ENCODE measurements at regions not wholly inside any gene's neighbourhood (a gene's known extent, or its start where the extent isn't known, plus 50 kb on each side); places are given as distances from the start of the nearest gene placed in this dataset.

DNA sequence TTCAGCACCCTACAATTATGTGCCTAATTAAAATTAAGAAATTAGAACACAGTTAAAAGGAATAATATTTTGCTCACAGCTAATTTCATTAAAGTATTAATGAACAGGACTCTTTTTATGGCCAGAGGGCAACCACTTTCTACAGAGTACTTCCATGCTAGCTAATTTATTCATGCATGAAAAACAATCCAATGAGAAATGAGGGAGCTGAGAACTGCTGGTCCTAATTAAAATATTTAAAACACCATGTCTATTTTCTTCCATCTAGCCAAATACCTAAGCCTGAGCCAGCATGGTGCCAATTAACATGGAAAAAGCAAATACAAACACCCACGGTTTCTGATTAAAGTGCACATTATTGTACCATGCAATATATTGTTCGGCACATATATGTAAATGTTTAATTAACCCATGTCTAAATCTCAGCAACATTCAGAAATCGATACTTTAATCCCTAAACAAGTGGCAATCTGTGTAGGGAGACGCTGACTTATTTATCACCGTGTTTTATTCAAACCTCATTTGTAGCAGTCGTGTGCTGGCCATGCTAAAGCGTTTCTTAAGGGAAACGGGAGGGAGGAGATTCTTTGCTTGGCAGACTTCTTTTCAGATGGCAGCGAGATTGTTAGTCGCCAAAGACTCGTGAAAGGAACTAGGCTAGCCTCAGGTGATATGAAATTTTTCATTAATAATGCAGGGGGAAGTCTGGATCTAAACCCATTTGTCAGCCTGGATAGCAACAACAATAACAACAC, 193.5 kb downstream of the ANXA2 start:
- TF ChIP-seq CTCF (IDR thresholded peaks at IDR 0.05): no peak
- H3K4me3 ChIP-seq (ENCODE audit: low read depth in 1 of 2, low read length in 1 of 2): no peak overlapping the region
- peaks cover 33% of the 10 kb centered on the region for H3K27me3 ChIP-seq
- H3K9me3 ChIP-seq: no peaks in the 10 kb centered on the region
- no peaks in the 10 kb centered on the region for H3K4me1 ChIP-seq (ENCODE audit: control insufficient read depth in 1 of 2, insufficient read depth in 1 of 2, low read depth in 1 of 2, low read length in 1 of 2)
- no peak overlapping the region for H3K27ac ChIP-seq
- no peaks in the 10 kb centered on the region for H3K36me3 ChIP-seq

- no peaks in the 10 kb centered on the region for H3K9me3 ChIP-seq
- peaks cover 15% of the 10 kb centered on the region for H3K27me3 ChIP-seq
- no peak overlapping the region for H3K27ac ChIP-seq
- no peaks in the 10 kb centered on the region for H3K4me1 ChIP-seq (ENCODE audit: control insufficient read depth in 1 of 2, insufficient read depth in 1 of 2, low read depth in 1 of 2, low read length in 1 of 2)
- H3K4me3 ChIP-seq (ENCODE audit: low read depth in 1 of 2, low read length in 1 of 2): no peak overlapping the region
- no peaks in the 10 kb centered on the region for H3K36me3 ChIP-seq
- TF ChIP-seq CTCF (IDR thresholded peaks at IDR 0.05): no peak
Measured at GRCh38 chr15:60208709-60209108, 189.1 kb downstream of the ANXA2 start.

GRCh38 chr15:60212536-60212935, 185.2 kb downstream of the ANXA2 start:
- no peaks in the 10 kb centered on the region for H3K9me3 ChIP-seq
- no peaks in the 10 kb centered on the region for H3K36me3 ChIP-seq
- no peaks in the 10 kb centered on the region for H3K27me3 ChIP-seq
- no peaks in the 10 kb centered on the region for H3K4me1 ChIP-seq (ENCODE audit: control insufficient read depth in 1 of 2, insufficient read depth in 1 of 2, low read depth in 1 of 2, low read length in 1 of 2)
- no peak overlapping the region for H3K4me3 ChIP-seq (ENCODE audit: low read depth in 1 of 2, low read length in 1 of 2)
- no peak overlapping the region for H3K27ac ChIP-seq
- no peak for TF ChIP-seq CTCF (IDR thresholded peaks at IDR 0.05)

- no peak overlapping the region for H3K4me3 ChIP-seq (ENCODE audit: low read depth in 1 of 2, low read length in 1 of 2)
- no peak overlapping the region for H3K27ac ChIP-seq
- H3K4me1 ChIP-seq (ENCODE audit: control insufficient read depth in 1 of 2, insufficient read depth in 1 of 2, low read depth in 1 of 2, low read length in 1 of 2): no peaks in the 10 kb centered on the region
- TF ChIP-seq CTCF (IDR thresholded peaks at IDR 0.05): no peak
- H3K36me3 ChIP-seq: no peaks in the 10 kb centered on the region
- no peaks in the 10 kb centered on the region for H3K9me3 ChIP-seq
- H3K27me3 ChIP-seq: no peaks in the 10 kb centered on the region
Measured at GRCh38 chr15:60213377-60214000, 184.3 kb downstream of the ANXA2 start.

DNA sequence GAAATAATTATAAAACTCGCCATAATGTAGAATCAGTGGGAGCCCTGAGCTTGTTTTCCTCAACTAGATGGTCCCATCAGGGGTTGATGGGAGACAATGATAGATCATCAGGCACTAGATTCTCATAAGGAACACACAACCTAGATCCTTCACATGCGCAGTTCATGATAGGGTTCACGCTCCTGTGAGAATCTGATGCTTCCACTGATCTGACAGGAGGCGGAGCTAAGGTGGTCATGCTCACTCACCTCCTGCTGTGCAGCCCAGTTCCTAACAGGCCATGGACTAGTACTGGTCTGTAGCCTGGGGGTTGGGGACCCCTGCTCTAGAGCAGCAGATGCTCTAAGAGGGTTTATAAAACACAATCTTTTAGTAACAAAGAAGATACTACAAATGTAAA, 183.6 kb downstream of the ANXA2 start:
- no peak for TF ChIP-seq CTCF (IDR thresholded peaks at IDR 0.05)
- H3K27ac ChIP-seq: no peak overlapping the region
- H3K27me3 ChIP-seq: no peaks in the 10 kb centered on the region
- H3K36me3 ChIP-seq: no peaks in the 10 kb centered on the region
- H3K9me3 ChIP-seq: no peaks in the 10 kb centered on the region
- no peaks in the 10 kb centered on the region for H3K4me1 ChIP-seq (ENCODE audit: control insufficient read depth in 1 of 2, insufficient read depth in 1 of 2, low read depth in 1 of 2, low read length in 1 of 2)
- H3K4me3 ChIP-seq (ENCODE audit: low read depth in 1 of 2, low read length in 1 of 2): no peak overlapping the region
